ENCODE measurements at regions not wholly inside any gene's neighbourhood (a gene's known extent, or its start where the extent isn't known, plus 50 kb on each side); places are given as distances from the start of the nearest gene placed in this dataset.

DNA sequence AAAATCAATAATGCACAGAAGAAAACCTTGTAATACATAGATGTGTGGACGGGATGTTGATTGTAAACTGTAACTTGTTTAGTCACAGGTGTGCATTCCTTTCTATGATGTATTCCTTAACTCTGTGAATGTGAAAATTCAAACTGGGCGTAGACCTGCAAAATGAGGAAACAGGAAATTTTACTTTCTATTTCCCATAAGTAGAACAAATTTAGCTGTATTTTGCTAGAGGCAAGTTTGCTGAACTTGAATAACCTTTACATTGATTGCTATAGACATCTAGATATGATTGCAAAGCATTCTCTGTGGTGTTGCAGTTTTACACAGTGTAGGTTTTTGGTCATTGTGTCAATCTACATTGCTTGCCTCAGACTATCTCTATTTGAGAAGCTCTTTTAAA, 368.4 kb upstream of the MAN1A1 start:
- ChIA-PET CTCF (interaction anchor here (0.7 kb wide), 1 partner anchor 21 kb away, joined by 3 read pairs; no protein-coding TSS in a partner anchor), POLR2A (no interaction called here)
- Histone ChIP-seq H3K27me3 (ENCODE audit: control insufficient read depth, insufficient read depth, low read length) (no peaks in the 10 kb centered on the region), H3K4me3 (ENCODE audit: low read depth, low read length) (no peak overlapping the region), H3K36me3 (ENCODE audit: control insufficient read depth, insufficient read depth, low read length) (no peaks in the 10 kb centered on the region)
- TF ChIP-seq, protein P1, sequence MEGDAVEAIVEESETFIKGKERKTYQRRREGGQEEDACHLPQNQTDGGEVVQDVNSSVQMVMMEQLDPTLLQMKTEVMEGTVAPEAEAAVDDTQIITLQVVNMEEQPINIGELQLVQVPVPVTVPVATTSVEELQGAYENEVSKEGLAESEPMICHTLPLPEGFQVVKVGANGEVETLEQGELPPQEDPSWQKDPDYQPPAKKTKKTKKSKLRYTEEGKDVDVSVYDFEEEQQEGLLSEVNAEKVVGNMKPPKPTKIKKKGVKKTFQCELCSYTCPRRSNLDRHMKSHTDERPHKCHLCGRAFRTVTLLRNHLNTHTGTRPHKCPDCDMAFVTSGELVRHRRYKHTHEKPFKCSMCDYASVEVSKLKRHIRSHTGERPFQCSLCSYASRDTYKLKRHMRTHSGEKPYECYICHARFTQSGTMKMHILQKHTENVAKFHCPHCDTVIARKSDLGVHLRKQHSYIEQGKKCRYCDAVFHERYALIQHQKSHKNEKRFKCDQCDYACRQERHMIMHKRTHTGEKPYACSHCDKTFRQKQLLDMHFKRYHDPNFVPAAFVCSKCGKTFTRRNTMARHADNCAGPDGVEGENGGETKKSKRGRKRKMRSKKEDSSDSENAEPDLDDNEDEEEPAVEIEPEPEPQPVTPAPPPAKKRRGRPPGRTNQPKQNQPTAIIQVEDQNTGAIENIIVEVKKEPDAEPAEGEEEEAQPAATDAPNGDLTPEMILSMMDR (IDR thresholded peaks at IDR 0.05; ENCODE audit: insufficient read depth, low read depth, low read length): no peak
- no peak for DNase-seq (ENCODE audit: low read depth)

DNA sequence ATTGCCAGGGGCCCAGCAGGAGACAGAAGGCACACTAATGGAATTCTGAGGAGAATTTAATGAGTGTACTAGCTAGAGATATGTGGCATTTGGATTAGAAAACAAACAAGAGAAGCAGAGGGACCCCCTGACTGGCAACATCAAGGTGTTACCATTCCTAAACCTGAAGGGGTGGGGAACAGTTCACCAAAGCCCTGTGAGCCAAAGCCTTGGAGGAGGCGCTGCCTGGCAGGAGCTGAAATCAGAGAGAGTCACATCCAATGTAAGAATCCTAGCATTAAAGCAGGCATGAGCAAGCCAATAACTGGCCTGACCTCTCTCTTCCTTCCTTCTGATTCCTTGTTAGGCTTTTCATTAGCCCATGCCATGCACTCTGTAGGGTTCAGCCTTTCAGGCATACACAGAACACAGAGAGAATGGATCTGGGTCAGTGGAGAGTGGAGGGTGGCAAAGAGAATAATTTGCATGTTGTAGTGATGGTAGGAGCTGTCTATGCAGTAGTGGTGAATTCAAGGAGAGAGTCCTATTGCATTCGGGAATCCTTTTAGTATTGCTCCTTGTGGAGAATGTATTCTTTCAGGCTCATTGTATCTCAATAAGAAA, 367.2 kb upstream of the MAN1A1 start:
- Histone ChIP-seq H3K36me3 (ENCODE audit: control insufficient read depth, insufficient read depth, low read length) (no peaks in the 10 kb centered on the region), H3K4me3 (ENCODE audit: low read depth, low read length) (no peak overlapping the region), H3K27me3 (ENCODE audit: control insufficient read depth, insufficient read depth, low read length) (no peaks in the 10 kb centered on the region)
- ChIA-PET POLR2A (no interaction called here), CTCF (no interaction called here)
- TF ChIP-seq, protein P1 (IDR thresholded peaks at IDR 0.05; ENCODE audit: insufficient read depth, low read depth, low read length): no peak
- DNase-seq (ENCODE audit: low read depth): no peak

DNA sequence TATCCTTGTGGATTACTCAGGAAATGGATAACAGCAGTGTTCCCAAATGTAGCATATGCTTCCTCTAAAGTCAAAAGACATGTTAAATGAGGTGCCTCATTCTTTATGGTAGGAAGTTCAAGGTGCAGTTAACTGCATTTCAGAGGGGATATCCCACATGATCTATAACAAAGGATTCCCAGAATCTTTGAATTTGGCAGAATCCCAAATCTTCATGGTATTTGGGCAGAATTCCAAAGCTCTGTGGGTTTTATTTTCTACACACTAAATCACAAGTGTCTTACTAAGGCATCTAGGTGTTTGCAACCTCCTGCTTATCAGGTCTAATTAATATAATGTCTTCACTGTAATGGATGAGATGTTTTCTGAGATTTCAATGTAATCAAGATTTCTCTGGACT, 364.3 kb upstream of the MAN1A1 start:
- TF ChIP-seq, protein P1 (IDR thresholded peaks at IDR 0.05; ENCODE audit: insufficient read depth, low read depth, low read length): no peak
- no peak overlapping the region for H3K4me3 ChIP-seq (ENCODE audit: low read depth, low read length)
- no peaks in the 10 kb centered on the region for H3K36me3 ChIP-seq (ENCODE audit: control insufficient read depth, insufficient read depth, low read length)
- CTCF ChIA-PET: no interaction called here
- H3K27me3 ChIP-seq (ENCODE audit: control insufficient read depth, insufficient read depth, low read length): no peaks in the 10 kb centered on the region
- POLR2A ChIA-PET: no interaction called here
- DNase-seq (ENCODE audit: low read depth): no peak

DNA sequence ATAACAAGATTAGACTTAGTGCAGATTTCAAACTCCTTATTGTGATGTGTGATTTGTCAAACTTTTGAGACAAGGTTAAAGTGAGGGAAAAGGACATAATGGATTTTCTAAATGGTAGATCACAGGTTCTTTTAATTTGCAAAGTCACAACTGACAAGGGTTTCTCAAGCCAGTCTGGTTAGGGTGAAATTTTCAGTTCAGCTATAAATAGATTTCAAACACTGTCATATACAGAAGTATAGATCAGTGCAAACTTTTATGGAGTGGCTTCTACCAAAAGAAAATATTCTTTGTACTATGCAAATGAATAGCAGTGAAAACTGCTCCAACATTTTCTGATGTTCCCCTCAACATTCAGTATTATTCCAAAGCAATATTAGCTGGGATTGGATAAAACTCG, 337.1 kb upstream of the MAN1A1 start:
- H3K4me3 ChIP-seq (ENCODE audit: low read depth, low read length): no peak overlapping the region

DNA sequence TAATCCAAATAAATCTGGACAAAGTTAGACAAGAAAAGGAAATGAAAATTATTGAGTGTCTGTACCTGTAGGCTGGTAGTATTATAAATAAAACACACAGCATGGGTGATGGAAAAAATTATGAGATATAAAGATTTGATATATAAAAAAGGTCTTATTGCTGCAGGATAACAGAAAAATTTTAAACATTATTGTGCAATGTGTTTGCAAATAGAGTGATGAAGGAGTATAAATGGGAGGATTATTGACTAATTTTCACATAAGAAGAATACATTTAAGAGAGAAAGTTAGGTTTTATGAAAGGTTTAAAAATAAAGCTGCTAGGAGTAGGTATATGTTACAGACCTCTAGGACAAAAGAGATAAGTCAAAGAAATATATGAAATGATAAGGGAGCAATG, 336.7 kb upstream of the MAN1A1 start:
- no peak overlapping the region for H3K4me3 ChIP-seq (ENCODE audit: low read depth, low read length)
- ChIA-PET POLR2A (no interaction called here), CTCF (no interaction called here)
- TF ChIP-seq, protein P1 (IDR thresholded peaks at IDR 0.05; ENCODE audit: insufficient read depth, low read depth, low read length): no peak
- H3K36me3 ChIP-seq (ENCODE audit: control insufficient read depth, insufficient read depth, low read length): no peaks in the 10 kb centered on the region
- H3K27me3 ChIP-seq (ENCODE audit: control insufficient read depth, insufficient read depth, low read length): no peaks in the 10 kb centered on the region
- no peak for DNase-seq (ENCODE audit: low read depth)

More for the DNA sequence above, 337.1 kb upstream of the MAN1A1 start:
- H3K27me3 ChIP-seq (ENCODE audit: control insufficient read depth, insufficient read depth, low read length): no peaks in the 10 kb centered on the region
- ChIA-PET POLR2A (no interaction called here), CTCF (no interaction called here)
- DNase-seq (ENCODE audit: low read depth): no peak
- H3K36me3 ChIP-seq (ENCODE audit: control insufficient read depth, insufficient read depth, low read length): no peaks in the 10 kb centered on the region
- TF ChIP-seq, protein P1 (IDR thresholded peaks at IDR 0.05; ENCODE audit: insufficient read depth, low read depth, low read length): no peak
